HG03196 (cell line): ENCODE measurements at regions not wholly inside any gene's neighbourhood (a gene's known extent, or its start where the extent isn't known, plus 50 kb on each side); places are given as distances from the start of the nearest gene placed in this dataset.

Experiments
- ATAC-seq: cut with Tn5 transposase; IDR thresholded peaks from one replicate; pipeline ENCODE4 v1.9.1; 2021; ENCODE audit not compliant: unreplicated experiment

- ATAC-seq, result no peak
Observed at GRCh38 chr4:181650033-181650825, 593.0 kb upstream of the TENM3 start.

- no peak for ATAC-seq
Observed at GRCh38 chr4:181656748-181657147, 586.5 kb upstream of the TENM3 start.

- no peak for ATAC-seq
Observed at GRCh38 chr4:181659202-181659601, 584.0 kb upstream of the TENM3 start.

- no peak for ATAC-seq
Observed at GRCh38 chr4:181659876-181660275, 583.3 kb upstream of the TENM3 start.

GRCh38 chr4:181661090-181661489 is 582.1 kb upstream of the TENM3 start:
- ATAC-seq, result no peak

GRCh38 chr4:181661923-181662322 is 581.3 kb upstream of the TENM3 start:
- ATAC-seq, result no peak

- no peak for ATAC-seq
Observed at GRCh38 chr4:181662383-181662782, 580.8 kb upstream of the TENM3 start.

GRCh38 chr4:181670506-181670905 is 572.7 kb upstream of the TENM3 start:
- no peak for ATAC-seq

- ATAC-seq, result no peak
Observed at GRCh38 chr4:181671672-181672071, 571.5 kb upstream of the TENM3 start.

GRCh38 chr4:181672751-181673150 is 570.5 kb upstream of the TENM3 start:
- no peak for ATAC-seq

GRCh38 chr4:181674315-181674875 is 568.8 kb upstream of the TENM3 start:
- no peak for ATAC-seq

GRCh38 chr4:181676546-181676945 is 566.7 kb upstream of the TENM3 start:
- no peak for ATAC-seq

- ATAC-seq, result no peak
Observed at GRCh38 chr4:181677201-181677600, 566.0 kb upstream of the TENM3 start.

- ATAC-seq, result no peak
Observed at GRCh38 chr4:181677621-181678020, 565.6 kb upstream of the TENM3 start.

GRCh38 chr4:181679754-181680153 is 563.4 kb upstream of the TENM3 start:
- ATAC-seq, result no peak

- ATAC-seq, result no peak
Observed at GRCh38 chr4:181682367-181683047, 560.7 kb upstream of the TENM3 start.

GRCh38 chr4:181684310-181684709 is 558.9 kb upstream of the TENM3 start:
- ATAC-seq, result no peak

- no peak for ATAC-seq
Observed at GRCh38 chr4:181685461-181685860, 557.7 kb upstream of the TENM3 start.

- ATAC-seq, result no peak
Observed at GRCh38 chr4:181685911-181686310, 557.3 kb upstream of the TENM3 start.

GRCh38 chr4:181687116-181687515 is 556.1 kb upstream of the TENM3 start:
- ATAC-seq, result no peak

- ATAC-seq, result no peak
Observed at GRCh38 chr4:181688432-181688831, 554.8 kb upstream of the TENM3 start.

- no peak for ATAC-seq
Observed at GRCh38 chr4:181688872-181689271, 554.3 kb upstream of the TENM3 start.
